GM18907 (cell line): ENCODE measurements at regions not wholly inside any gene's neighbourhood (a gene's known extent, or its start where the extent isn't known, plus 50 kb on each side); places are given as distances from the start of the nearest gene placed in this dataset.
"Not testable (repeated sequence)": the region's sequence is repeated elsewhere in the genome, so short reads cannot be mapped to it uniquely, and the experiment has no call there.

Experiments
- ATAC-seq: cut with Tn5 transposase; IDR thresholded peaks from one replicate; pipeline ENCODE4 v1.9.1; 2021; ENCODE audit warnings: mild to moderate bottlenecking, moderate library complexity; ENCODE audit not compliant: unreplicated experiment

- ATAC-seq, result no peak
Observed at GRCh38 chr4:152073351-152074087, 312.7 kb upstream of the GATB start.

GRCh38 chr4:152072906-152073305 lies 312.1 kb upstream of the GATB start:
- no peak for ATAC-seq

GRCh38 chr4:152072001-152072485 lies 311.2 kb upstream of the GATB start:
- ATAC-seq, result no peak

- ATAC-seq, result no peak
Observed at GRCh38 chr4:152070854-152071253, 310.0 kb upstream of the GATB start.

- ATAC-seq, result no peak
Observed at GRCh38 chr4:152068866-152069265, 308.1 kb upstream of the GATB start.

- no peak for ATAC-seq
Observed at GRCh38 chr4:152065545-152065944, 304.7 kb upstream of the GATB start.

GRCh38 chr4:152064753-152065152 lies 303.9 kb upstream of the GATB start:
- ATAC-seq, result no peak

GRCh38 chr4:152064282-152064681 lies 303.5 kb upstream of the GATB start:
- no peak for ATAC-seq

GRCh38 chr4:152063621-152064240 lies 302.9 kb upstream of the GATB start:
- ATAC-seq, result no peak

- ATAC-seq, result no peak
Observed at GRCh38 chr4:152062936-152063620, 302.3 kb upstream of the GATB start.

- ATAC-seq, result no peak
Observed at GRCh38 chr4:152054731-152055130, 293.9 kb upstream of the GATB start.

- ATAC-seq, result no peak
Observed at GRCh38 chr4:152052451-152053057, 291.7 kb upstream of the GATB start.

GRCh38 chr4:152051332-152051731 lies 290.5 kb upstream of the GATB start:
- not testable (repeated sequence) for ATAC-seq

- ATAC-seq, result no peak
Observed at GRCh38 chr4:152050106-152050505, 289.3 kb upstream of the GATB start.

GRCh38 chr4:152047451-152047850 lies 286.6 kb upstream of the GATB start:
- no peak for ATAC-seq

GRCh38 chr4:152045807-152046571 lies 285.2 kb upstream of the GATB start:
- peak; percentile 52 for ATAC-seq

GRCh38 chr4:152045449-152045806 lies 284.6 kb upstream of the GATB start:
- ATAC-seq, result peak; percentile 64

GRCh38 chr4:152044331-152045036 lies 283.7 kb upstream of the GATB start:
- ATAC-seq, result no peak

GRCh38 chr4:152041295-152041694 lies 280.5 kb upstream of the GATB start:
- ATAC-seq, result no peak

GRCh38 chr4:152039691-152040090 lies 278.9 kb upstream of the GATB start:
- ATAC-seq, result no peak
